Tibial artery (tissue), 4 donors: ENCODE measurements at regions not wholly inside any gene's neighbourhood (a gene's known extent, or its start where the extent isn't known, plus 50 kb on each side); places are given as distances from the start of the nearest gene placed in this dataset.
"Not testable (repeated sequence)": the region's sequence is repeated elsewhere in the genome, so short reads cannot be mapped to it uniquely, and the experiment has no call there.

Experiments used
- DNase-seq, 2 donors: peaks; one replicate each; pipeline ENCODE4 v3.0.0-alpha.2; 2019
- H3K27ac ChIP-seq, 2 donors: fragments of 200-600 bp; sonication (generic) in 1 of 2; 1 replicate in 1 of 2; 2 replicates in 1 of 2; pipeline ENCODE4 v1.5.1; 2018 to 2019; ENCODE audit warnings: mild to moderate bottlenecking in 1 of 2
- H3K27me3 ChIP-seq, 2 donors: fragments of 200-600 bp; sonication (generic) in 1 of 2; one replicate each; pipeline versions ENCODE4 v1.5.1 to v1.6.0; 2016 to 2019
- H3K36me3 ChIP-seq, 3 donors: fragments of 200-600 bp; sonication (generic) in 2 of 3; one replicate each; pipeline ENCODE4 v1.5.1; 2016 to 2019; ENCODE audit warnings: mild to moderate bottlenecking in 2 of 3
- H3K4me1 ChIP-seq, 4 donors: fragments of 200-600 bp; sonication (generic) in 2 of 4; 1 replicate in 3 of 4; 2 replicates in 1 of 4; pipeline ENCODE4 v1.5.1; 2016 to 2019
- H3K4me3 ChIP-seq, 2 donors: fragments of 200-600 bp; sonication (generic) in 1 of 2; 1 replicate in 1 of 2; 2 replicates in 1 of 2; pipeline ENCODE4 v1.5.1; 2018 to 2019; ENCODE audit warnings: mild to moderate bottlenecking in 2 of 2
- H3K9me3 ChIP-seq, 3 donors: fragments of 200-600 bp; sonication (generic) in 1 of 3; one replicate each; pipeline ENCODE4 v1.5.1; 2016 to 2019
- CTCF ChIP-seq, 2 experiments: fragments of 200-600 bp in 1 of 2; fragments of 450-650 bp in 1 of 2; IDR thresholded peaks; one replicate each; pipeline ENCODE4 v1.5.1; 2017 to 2019; ENCODE audit warnings: antibody characterized with exemption in 2 of 2, mild to moderate bottlenecking in 1 of 2, moderate library complexity in 1 of 2
- intact Hi-C: fragments of 100-400 bp; cut with DNase I; formaldehyde crosslinking; loops from one replicate; pipeline ENCODE4 v1.15.0; 2023; ENCODE audit warnings: low total_unique reads

GRCh38 chr3:181326637-181327223 lies 337.2 kb upstream of the DNAJC19 start:
- Histone ChIP-seq H3K9me3 (no peaks in the 10 kb centered on the region), H3K36me3 (no peaks in the 10 kb centered on the region), H3K4me3 (no peak overlapping the region), H3K27me3 (no peaks in the 10 kb centered on the region), H3K27ac (no peak overlapping the region), H3K4me1 (no peaks in the 10 kb centered on the region)
- no peak for DNase-seq
- intact Hi-C loops, result no loop called here
- no peak for TF ChIP-seq CTCF (IDR thresholded peaks at IDR 0.05)

GRCh38 chr3:181324516-181324915 lies 335.0 kb upstream of the DNAJC19 start:
- H3K27ac ChIP-seq, DNase-seq, H3K4me1 ChIP-seq, H3K4me3 ChIP-seq, H3K9me3 ChIP-seq, intact Hi-C loops, H3K36me3 ChIP-seq, H3K27me3 ChIP-seq: not testable (repeated sequence)

GRCh38 chr3:181318321-181318720 lies 328.8 kb upstream of the DNAJC19 start:
- Histone ChIP-seq H3K4me1 (no peaks in the 10 kb centered on the region), H3K36me3 (no peaks in the 10 kb centered on the region), H3K4me3 (no peak overlapping the region), H3K27ac (no peak overlapping the region), H3K9me3 (no peaks in the 10 kb centered on the region), H3K27me3 (no peaks in the 10 kb centered on the region)
- intact Hi-C loops, result no loop called here
- DNase-seq, result no peak
- no peak for TF ChIP-seq CTCF (IDR thresholded peaks at IDR 0.05)

- intact Hi-C loops, result no loop called here
- no peak for TF ChIP-seq CTCF (IDR thresholded peaks at IDR 0.05)
- H3K9me3 ChIP-seq, result no peaks in the 10 kb centered on the region
Measured at GRCh38 chr3:181317508-181317907, 328.0 kb upstream of the DNAJC19 start.

GRCh38 chr3:181316482-181316881 lies 326.9 kb upstream of the DNAJC19 start:
- Histone ChIP-seq H3K36me3 (no peaks in the 10 kb centered on the region), H3K4me1 (no peaks in the 10 kb centered on the region), H3K27ac (no peak overlapping the region), H3K9me3 (no peaks in the 10 kb centered on the region), H3K4me3 (no peak overlapping the region), H3K27me3 (no peaks in the 10 kb centered on the region)
- TF ChIP-seq CTCF (IDR thresholded peaks at IDR 0.05), result no peak
- intact Hi-C loops, result no loop called here
- no peak for DNase-seq

More at GRCh38 chr3:181317508-181317907, 328.0 kb upstream of the DNAJC19 start:
- no peak for DNase-seq
- Histone ChIP-seq H3K27me3 (no peaks in the 10 kb centered on the region), H3K4me1 (no peaks in the 10 kb centered on the region), H3K36me3 (no peaks in the 10 kb centered on the region), H3K27ac (no peak overlapping the region), H3K4me3 (no peak overlapping the region)

- no peaks in the 10 kb centered on the region for H3K4me1 ChIP-seq
- H3K27me3 ChIP-seq, result peaks cover 0 to 2% of the 10 kb centered on the region in 2 donors
- no peak overlapping the region for H3K27ac ChIP-seq
- no peak for TF ChIP-seq CTCF (IDR thresholded peaks at IDR 0.05)
- no peak overlapping the region for H3K4me3 ChIP-seq
- no peaks in the 10 kb centered on the region for H3K36me3 ChIP-seq
- intact Hi-C loops, result no loop called here
- H3K9me3 ChIP-seq, result no peaks in the 10 kb centered on the region
- no peak for DNase-seq
Measured at GRCh38 chr3:181313335-181313734, 323.8 kb upstream of the DNAJC19 start.
